Spleen (tissue), 11 donors: ENCODE measurements at regions not wholly inside any gene's neighbourhood (a gene's known extent, or its start where the extent isn't known, plus 50 kb on each side); places are given as distances from the start of the nearest gene placed in this dataset.

Source experiments
- DNase-seq: peaks from one replicate; pipeline ENCODE4 v3.0.0-alpha.2; 2020
- H3K27ac ChIP-seq, 8 donors: fragments of 200-600 bp; sonication (generic) in 7 of 8; 1 replicate in 4 of 8; 2 replicates in 4 of 8; pipeline versions ENCODE4 v1.5.0 to v1.8.0; 2016 to 2021; ENCODE audit warnings: inconsistent platforms in 4 of 8, mild to moderate bottlenecking in 4 of 8, moderate library complexity in 1 of 8
- H3K27me3 ChIP-seq, 7 donors: fragments of 200-600 bp; sonication (generic) in 6 of 7; replicated peaks in 1 of 7; 1 replicate in 4 of 7; 2 replicates in 3 of 7; pipeline versions ENCODE4 v1.5.0 to v1.8.0; 2016 to 2021; ENCODE audit warnings: inconsistent platforms in 3 of 7, mild to moderate bottlenecking in 1 of 7
- H3K36me3 ChIP-seq, 6 donors: fragments of 200-600 bp; sonication (generic) in 5 of 6; 1 replicate in 4 of 6; 2 replicates in 2 of 6; pipeline versions ENCODE4 v1.5.0 to v1.8.0; 2016 to 2021; ENCODE audit warnings: inconsistent platforms in 2 of 6
- H3K4me1 ChIP-seq, 6 donors: fragments of 200-600 bp; sonication (generic) in 5 of 6; 1 replicate in 3 of 6; 2 replicates in 3 of 6; pipeline versions ENCODE4 v1.5.0 to v1.8.0; 2016 to 2021; ENCODE audit warnings: inconsistent platforms in 3 of 6
- H3K4me3 ChIP-seq, 8 donors: fragments of 200-600 bp; sonication (generic) in 7 of 8; 1 replicate in 4 of 8; 2 replicates in 4 of 8; pipeline versions ENCODE4 v1.5.0 to v1.8.0; 2016 to 2021; ENCODE audit warnings: inconsistent platforms in 4 of 8, mild to moderate bottlenecking in 4 of 8, moderate library complexity in 2 of 8
- H3K9me3 ChIP-seq, 8 donors: fragments of 200-600 bp; sonication (generic) in 7 of 8; 1 replicate in 4 of 8; 2 replicates in 4 of 8; pipeline versions ENCODE4 v1.5.0 to v1.8.0; 2016 to 2021; ENCODE audit warnings: inconsistent platforms in 4 of 8
- POLR2A ChIP-seq, 3 donors: fragments of 450-650 bp; IDR thresholded peaks; one replicate each; pipeline ENCODE4 v1.5.1; 2017; ENCODE audit warnings: antibody characterized with exemption in 3 of 3, mild to moderate bottlenecking in 1 of 3
- POLR2AphosphoS5 ChIP-seq, 3 donors: sonication (generic); formaldehyde crosslinking; IDR thresholded peaks; one replicate each; pipeline ENCODE4 v1.5.1; 2017; ENCODE audit warnings: antibody characterized with exemption in 3 of 3
- WGBS, 5 donors: extraction: QIAGEN DNeasy Blood & Tissue Kit in 3 of 5; methylation state at CpG; one replicate each; pipeline versions ENCODE4 v1.1.5 to v1.1.7; 2013 to 2018; 5-methylcytosine and 5-hydroxymethylcytosine counted together
- intact Hi-C: fragments of 100-400 bp; cut with DNase I; formaldehyde crosslinking; loops from one replicate; pipeline ENCODE4 v1.15.0; 2023; ENCODE audit warnings: low total_unique reads
- microRNA-seq, 3 donors: library from miRNA; unstranded; fragments of <30 nt; microRNA quantifications; one replicate each; pipeline versions ENCODE4 to v1.1.0, GENCODE V29; 2019 to 2020
- small RNA-seq, 4 donors: library from RNA; depleted of rRNA; stranded (forward); fragments of <200 nt; gene quantifications; one replicate each; pipeline ENCODE3, GENCODE V24; 2016
- TF ChIP-seq, protein P1 (sequence below), 11 experiments: fragments of 200-600 bp in 7 of 11; fragments of 450-650 bp in 4 of 11; sonication (generic) in 4 of 11; IDR thresholded peaks in 8 of 11; conservative IDR thresholded peaks in 3 of 11; 1 replicate in 7 of 11; 2 replicates in 4 of 11; pipeline versions ENCODE4 v1.4.0 to v1.8.0; 2016 to 2021; ENCODE audit warnings: antibody characterized with exemption in 11 of 11, inconsistent platforms in 4 of 11, mild to moderate bottlenecking in 1 of 11
- donor health status: healthy with polysubstance abuse.
- donor health status: DM: no; HTN: no; CAD: no; lungs with moderate emphysema.
- donor health status: DM: no; HTN: no; CAD: no.
- donor health status: Bipolar disorder and iron deficiency.
- donor health status: healthy.
- donor health status: DM: no; HTN: no; CAD: no.
- donor health status: DM: yes; HTN: yes; CAD: no.

DNA sequence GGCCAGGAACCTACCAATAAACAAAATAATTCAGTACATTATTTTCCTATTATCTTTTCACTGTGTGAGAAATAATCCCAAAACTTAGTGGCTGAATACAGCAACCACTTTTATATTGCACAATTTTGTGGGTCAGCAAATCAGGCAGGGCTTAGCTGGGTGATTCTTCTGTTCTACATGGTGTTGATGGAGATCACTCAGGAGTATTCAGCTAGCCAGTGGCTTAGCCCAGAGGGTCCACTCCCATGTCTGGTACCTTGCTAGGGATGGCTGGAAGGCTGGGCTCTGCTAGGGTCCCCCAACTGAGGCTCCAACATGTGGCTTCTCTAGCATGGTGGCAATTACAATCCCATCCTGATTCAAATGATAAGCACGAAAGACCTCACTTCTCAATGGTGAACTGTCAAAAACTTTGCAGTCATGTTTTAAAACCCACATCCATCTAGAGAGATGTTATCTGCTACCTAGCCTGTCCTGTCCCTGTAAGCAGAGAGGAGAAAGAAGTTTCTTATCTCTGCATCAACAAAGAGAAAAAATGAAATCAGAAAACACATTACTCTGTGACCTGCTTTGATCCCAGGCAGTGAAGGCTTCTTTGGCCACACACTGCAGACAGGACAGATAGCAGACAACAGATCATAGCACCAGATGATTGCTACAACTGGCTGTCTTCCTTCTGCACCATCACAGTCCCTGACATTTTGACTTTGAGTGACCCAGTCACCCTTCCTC is 51.0 kb upstream of the MYL2 start:
- H3K4me3 ChIP-seq = no peak overlapping the region
- H3K27ac ChIP-seq = no peak overlapping the region
- no peaks in the 10 kb centered on the region for H3K36me3 ChIP-seq
- WGBS, 5 donors = 59 to 89% (median 67%) methylated on average over 1 of the region's 1 CpG
- TF ChIP-seq, protein P1, sequence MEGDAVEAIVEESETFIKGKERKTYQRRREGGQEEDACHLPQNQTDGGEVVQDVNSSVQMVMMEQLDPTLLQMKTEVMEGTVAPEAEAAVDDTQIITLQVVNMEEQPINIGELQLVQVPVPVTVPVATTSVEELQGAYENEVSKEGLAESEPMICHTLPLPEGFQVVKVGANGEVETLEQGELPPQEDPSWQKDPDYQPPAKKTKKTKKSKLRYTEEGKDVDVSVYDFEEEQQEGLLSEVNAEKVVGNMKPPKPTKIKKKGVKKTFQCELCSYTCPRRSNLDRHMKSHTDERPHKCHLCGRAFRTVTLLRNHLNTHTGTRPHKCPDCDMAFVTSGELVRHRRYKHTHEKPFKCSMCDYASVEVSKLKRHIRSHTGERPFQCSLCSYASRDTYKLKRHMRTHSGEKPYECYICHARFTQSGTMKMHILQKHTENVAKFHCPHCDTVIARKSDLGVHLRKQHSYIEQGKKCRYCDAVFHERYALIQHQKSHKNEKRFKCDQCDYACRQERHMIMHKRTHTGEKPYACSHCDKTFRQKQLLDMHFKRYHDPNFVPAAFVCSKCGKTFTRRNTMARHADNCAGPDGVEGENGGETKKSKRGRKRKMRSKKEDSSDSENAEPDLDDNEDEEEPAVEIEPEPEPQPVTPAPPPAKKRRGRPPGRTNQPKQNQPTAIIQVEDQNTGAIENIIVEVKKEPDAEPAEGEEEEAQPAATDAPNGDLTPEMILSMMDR (IDR thresholded peaks at IDR 0.05 in 8 of 11, conservative IDR thresholded peaks at IDR 0.05 in 3 of 11) = no peak
- no peak for TF ChIP-seq POLR2A (IDR thresholded peaks at IDR 0.05)
- no peak for TF ChIP-seq POLR2AphosphoS5 (IDR thresholded peaks at IDR 0.05)
- no peaks in the 10 kb centered on the region for H3K4me1 ChIP-seq
- peaks cover 0 to 10% (median 3%) of the 10 kb centered on the region in 8 donors for H3K9me3 ChIP-seq
- no peak for DNase-seq
- H3K27me3 ChIP-seq = peaks cover 0 to 21% (median 0%) of the 10 kb centered on the region in 7 donors
- intact Hi-C loops = no loop called here

Small RNA genes lying in the stretch of these regions (microRNA-seq; reads per million reads assigned to microRNA genes)
- 0 reads per million in 3 donors for gene MIR6760

Small RNA genes lying in the stretch of these regions (small RNA-seq; reads per million reads assigned to genes)
- gene MIR6760 = 0 reads per million in 4 donors
